Pancreas (tissue), 10 donors: ENCODE measurements at regions not wholly inside any gene's neighbourhood (a gene's known extent, or its start where the extent isn't known, plus 50 kb on each side); places are given as distances from the start of the nearest gene placed in this dataset.

Experiments
- ATAC-seq, 4 donors: fragments of 200-7000 bp; cut with Tn5 transposase; one replicate each; pipeline versions ENCODE4 v1.8.0 to v1.9.1; 2020; ENCODE audit warnings: mild to moderate bottlenecking in 4 of 4, moderate library complexity in 4 of 4
- DNase-seq, 6 donors: peaks; one replicate each; pipeline ENCODE4 v3.0.0-alpha.2; 2020
- FAIRE-seq: peaks from 2 replicates; lab custom pipeline; 2012; peaks lifted over from hg19 to GRCh38; lab: Jason Lieb, UNC
- H3K27ac ChIP-seq, 4 donors: fragments of 200-600 bp; sonication (generic); 1 replicate in 3 of 4; 2 replicates in 1 of 4; pipeline versions ENCODE4 v1.5.0 to v1.8.0; 2020
- H3K27me3 ChIP-seq, 4 donors: fragments of 200-600 bp; one replicate each; pipeline ENCODE4 v1.8.0; 2021
- H3K36me3 ChIP-seq, 3 donors: fragments of 200-600 bp; sonication (generic) in 1 of 3; one replicate each; pipeline versions ENCODE4 v1.5.0 to v1.8.0; 2020 to 2021
- H3K4me1 ChIP-seq, 3 donors: fragments of 200-600 bp; one replicate each; pipeline ENCODE4 v1.8.0; 2021
- H3K4me3 ChIP-seq, 4 donors: fragments of 200-600 bp; sonication (generic) in 2 of 4; one replicate each; pipeline versions ENCODE4 v1.5.0 to v1.8.0; 2020 to 2021
- H3K9me3 ChIP-seq, 4 donors: fragments of 200-600 bp; one replicate each; pipeline ENCODE4 v1.8.0; 2021
- WGBS, 2 donors: extraction: QIAGEN DNeasy Blood & Tissue Kit; methylation state at CpG; one replicate each; pipeline ENCODE4 v1.1.7; 2013; 5-methylcytosine and 5-hydroxymethylcytosine counted together
- intact Hi-C, 3 donors: fragments of 100-400 bp; cut with DNase I; formaldehyde crosslinking; loops; one replicate each; pipeline versions ENCODE4 v1.11.1 to v1.14.2; 2022
- TF ChIP-seq, protein P1 (sequence below), 4 donors: fragments of 200-600 bp; sonication (generic) in 3 of 4; IDR thresholded peaks; one replicate each; pipeline versions ENCODE4 v1.5.0 to v1.8.0; 2021; ENCODE audit warnings: antibody characterized with exemption in 4 of 4
- donor health status: healthy with polysubstance abuse.
- donor health status: DM: no; HTN: no; CAD: no; lungs with moderate emphysema.
- donor health status: DM: no; HTN: no; CAD: no.
- donor health status: control.
- donor health status: control.
- donor health status: Bipolar disorder and iron deficiency.
- donor health status: DM: yes; HTN: yes; CAD: no.
- donor health status: DM: no; HTN: no; CAD: no.
- donor health status: DM: no; HTN: no; CAD: no.
- donor health status: DM: yes; HTN: yes; CAD: no.

DNA sequence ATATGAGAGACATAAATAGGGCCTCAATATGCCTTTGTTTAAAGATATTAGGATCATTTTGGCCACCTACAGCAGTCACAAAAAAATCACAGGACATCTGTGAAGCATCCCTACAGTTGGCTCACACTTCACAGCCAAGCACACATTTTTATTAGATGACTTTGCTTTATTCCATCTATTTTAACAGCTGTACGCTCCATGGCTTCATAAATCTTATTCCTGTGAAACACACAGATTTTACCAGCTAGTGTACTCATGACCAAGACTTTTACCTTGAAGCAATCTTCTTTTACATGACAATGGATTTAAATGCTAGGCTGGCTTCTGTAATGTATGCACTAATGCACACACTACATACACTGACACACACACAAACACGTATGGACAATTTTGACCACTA is 254.8 kb upstream of the PITRM1 start:
- Histone ChIP-seq H3K9me3 (no peaks in the 10 kb centered on the region), H3K4me1 (no peaks in the 10 kb centered on the region), H3K4me3 (no peak overlapping the region), H3K27me3 (no peaks in the 10 kb centered on the region), H3K27ac (no peak overlapping the region), H3K36me3 (no peaks in the 10 kb centered on the region)
- no peak for DNase-seq
- no peak for ATAC-seq
- no peak for FAIRE-seq
- intact Hi-C loops: no loop called here
- TF ChIP-seq, protein P1, sequence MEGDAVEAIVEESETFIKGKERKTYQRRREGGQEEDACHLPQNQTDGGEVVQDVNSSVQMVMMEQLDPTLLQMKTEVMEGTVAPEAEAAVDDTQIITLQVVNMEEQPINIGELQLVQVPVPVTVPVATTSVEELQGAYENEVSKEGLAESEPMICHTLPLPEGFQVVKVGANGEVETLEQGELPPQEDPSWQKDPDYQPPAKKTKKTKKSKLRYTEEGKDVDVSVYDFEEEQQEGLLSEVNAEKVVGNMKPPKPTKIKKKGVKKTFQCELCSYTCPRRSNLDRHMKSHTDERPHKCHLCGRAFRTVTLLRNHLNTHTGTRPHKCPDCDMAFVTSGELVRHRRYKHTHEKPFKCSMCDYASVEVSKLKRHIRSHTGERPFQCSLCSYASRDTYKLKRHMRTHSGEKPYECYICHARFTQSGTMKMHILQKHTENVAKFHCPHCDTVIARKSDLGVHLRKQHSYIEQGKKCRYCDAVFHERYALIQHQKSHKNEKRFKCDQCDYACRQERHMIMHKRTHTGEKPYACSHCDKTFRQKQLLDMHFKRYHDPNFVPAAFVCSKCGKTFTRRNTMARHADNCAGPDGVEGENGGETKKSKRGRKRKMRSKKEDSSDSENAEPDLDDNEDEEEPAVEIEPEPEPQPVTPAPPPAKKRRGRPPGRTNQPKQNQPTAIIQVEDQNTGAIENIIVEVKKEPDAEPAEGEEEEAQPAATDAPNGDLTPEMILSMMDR (IDR thresholded peaks at IDR 0.05): no peak
- WGBS, 2 donors: 79% methylated on average over 2 of the region's 2 CpGs

DNA sequence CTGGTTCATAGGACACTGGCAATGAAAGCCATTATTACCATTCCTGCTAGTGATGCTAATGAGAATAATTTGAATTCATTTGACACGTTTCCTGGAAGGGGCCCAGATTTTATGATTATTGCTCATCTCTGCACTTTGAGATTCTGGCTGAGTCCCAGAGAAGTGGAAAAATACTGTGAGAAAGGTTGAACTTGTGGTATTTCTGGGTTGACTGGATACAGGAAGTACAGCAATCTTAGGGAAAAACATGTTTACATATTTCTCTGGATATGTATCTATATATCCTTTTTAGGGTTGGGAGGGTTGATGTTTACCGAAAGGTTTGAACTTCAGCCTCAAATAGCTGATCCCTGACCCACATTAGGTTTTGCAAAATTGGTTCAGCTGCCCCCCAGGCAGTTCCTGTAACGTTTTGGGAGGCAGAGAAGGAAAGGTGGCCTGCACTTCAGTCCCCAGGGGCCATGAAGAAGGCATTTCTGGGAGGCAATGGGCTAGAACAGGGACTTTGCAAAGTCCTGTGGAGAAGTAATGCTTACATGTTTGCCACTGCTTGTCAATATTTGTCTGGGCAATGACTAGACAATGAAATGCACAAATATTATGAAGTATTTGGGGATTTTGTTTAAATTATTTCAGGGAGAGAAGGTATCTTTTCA is 253.7 kb upstream of the PITRM1 start:
- DNase-seq: no peak
- TF ChIP-seq, protein P1 (IDR thresholded peaks at IDR 0.05): no peak
- H3K4me1 ChIP-seq: no peaks in the 10 kb centered on the region
- ATAC-seq: peak in 2 of 4 donors; percentile 15 to 24
- WGBS, 2 donors: 17 to 29% methylated on average over 3 of the region's 3 CpGs
- peak overlapping the region in 2 of 4 donors; percentile 27 to 31 for H3K27ac ChIP-seq
- FAIRE-seq: no peak
- H3K27me3 ChIP-seq: no peaks in the 10 kb centered on the region
- intact Hi-C loops: no loop called here
- no peak overlapping the region for H3K4me3 ChIP-seq
- H3K36me3 ChIP-seq: no peaks in the 10 kb centered on the region
- H3K9me3 ChIP-seq: no peaks in the 10 kb centered on the region

DNA sequence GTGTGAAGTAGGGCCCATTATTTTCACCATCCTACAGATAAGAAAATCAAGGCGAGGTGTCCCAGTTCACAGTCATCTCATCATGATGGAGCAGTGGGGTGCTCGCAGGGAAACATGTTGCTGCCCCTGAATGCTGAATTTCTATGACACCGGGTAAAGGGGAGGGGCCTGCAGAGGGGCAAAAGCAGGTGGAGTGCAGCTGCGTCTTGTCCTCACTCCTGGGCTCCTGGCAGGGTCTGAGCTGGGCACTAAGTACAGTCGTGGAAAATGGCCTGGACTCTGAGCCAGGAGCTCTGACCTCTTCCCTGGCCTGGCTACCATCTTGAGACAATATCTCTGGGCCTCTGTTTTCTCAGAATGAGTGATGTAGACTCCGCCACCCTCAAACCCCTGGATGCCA is 253.1 kb upstream of the PITRM1 start:
- no peak for ATAC-seq
- DNase-seq: no peak
- H3K27ac ChIP-seq: no peak overlapping the region
- no peaks in the 10 kb centered on the region for H3K27me3 ChIP-seq
- no peaks in the 10 kb centered on the region for H3K9me3 ChIP-seq
- H3K4me3 ChIP-seq: no peak overlapping the region
- no peak for FAIRE-seq
- WGBS, 2 donors: 66 to 78% methylated on average over 6 of the region's 6 CpGs
- no peaks in the 10 kb centered on the region for H3K36me3 ChIP-seq
- H3K4me1 ChIP-seq: no peaks in the 10 kb centered on the region
- intact Hi-C loops: no loop called here
- TF ChIP-seq, protein P1 (IDR thresholded peaks at IDR 0.05): no peak

DNA sequence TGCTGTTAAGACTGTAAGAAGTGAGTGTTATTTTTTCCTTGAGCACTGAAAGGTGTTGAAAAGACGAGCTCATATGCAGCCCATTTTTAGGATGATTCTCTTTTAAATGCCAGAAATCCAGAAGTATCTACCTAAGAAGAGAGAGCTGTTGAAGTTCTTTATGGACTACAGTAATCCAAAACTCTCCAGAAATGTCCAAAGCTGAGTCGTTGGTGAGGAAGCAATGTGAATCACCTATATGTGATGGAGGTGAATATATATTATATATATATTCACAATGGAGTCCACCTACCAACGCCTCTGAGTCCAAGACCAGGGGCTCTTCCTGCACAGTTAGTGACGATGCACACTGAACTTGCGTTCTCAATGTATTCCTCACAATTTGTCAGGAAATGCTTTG is 252.7 kb upstream of the PITRM1 start:
- WGBS, 2 donors: 67 to 76% methylated on average over 5 of the region's 5 CpGs
- DNase-seq (no peak), ATAC-seq (no peak), FAIRE-seq (no peak)
- H3K36me3 ChIP-seq: no peaks in the 10 kb centered on the region
- H3K9me3 ChIP-seq: no peaks in the 10 kb centered on the region
- H3K27ac ChIP-seq: no peak overlapping the region
- intact Hi-C loops: no loop called here
- no peak overlapping the region for H3K4me3 ChIP-seq
- TF ChIP-seq, protein P1 (IDR thresholded peaks at IDR 0.05): no peak
- H3K4me1 ChIP-seq: no peaks in the 10 kb centered on the region
- H3K27me3 ChIP-seq: no peaks in the 10 kb centered on the region

DNA sequence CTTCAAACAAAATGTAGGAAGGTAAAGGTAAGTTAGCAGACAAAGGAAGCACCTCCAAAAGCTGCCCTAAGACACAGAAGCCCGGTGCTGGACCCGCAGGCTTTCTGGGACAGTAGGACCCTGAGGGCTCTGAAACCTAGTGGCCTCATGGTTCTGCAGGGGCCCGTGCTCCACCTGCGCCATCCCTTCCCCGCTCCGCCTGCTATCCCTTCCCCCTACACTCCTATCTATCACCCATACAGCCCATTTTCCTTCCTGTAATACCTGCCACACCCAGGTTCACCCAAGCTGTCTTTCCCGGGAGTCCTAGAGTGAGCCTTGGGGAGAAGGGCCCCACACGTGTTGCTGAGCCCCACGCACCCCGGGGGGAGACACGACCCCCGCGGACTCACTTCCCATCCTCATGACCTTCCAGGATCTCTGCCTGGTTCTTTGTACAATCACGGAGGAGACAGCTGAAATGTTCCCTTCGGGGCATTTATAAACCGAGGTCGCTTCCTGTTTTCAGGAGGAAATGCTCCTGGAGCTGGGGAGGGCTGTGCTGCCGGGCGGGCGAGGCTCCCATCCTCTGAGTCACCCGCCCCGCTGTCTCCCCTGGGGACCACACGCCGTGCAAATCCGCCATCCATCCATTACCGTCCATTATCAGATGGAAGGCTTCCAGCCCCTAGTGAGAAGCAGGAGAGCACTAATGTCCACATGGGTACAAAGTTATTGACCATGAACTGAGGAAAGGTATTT is 251.7 kb upstream of the PITRM1 start:
- H3K27ac ChIP-seq: no peak overlapping the region
- WGBS, 2 donors: 50 to 67% methylated on average over 26 of the region's 26 CpGs
- FAIRE-seq: no peak
- TF ChIP-seq, protein P1 (IDR thresholded peaks at IDR 0.05): no peak
- H3K36me3 ChIP-seq: no peaks in the 10 kb centered on the region
- no peaks in the 10 kb centered on the region for H3K9me3 ChIP-seq
- intact Hi-C loops: no loop called here
- H3K27me3 ChIP-seq: no peaks in the 10 kb centered on the region
- H3K4me1 ChIP-seq: no peaks in the 10 kb centered on the region
- DNase-seq: peak in 1 of 6 donors; percentile 18
- ATAC-seq: peak in 3 of 4 donors; percentile 56 to 62 (median 62)
- no peak overlapping the region for H3K4me3 ChIP-seq
